Suprapubic skin (tissue), 3 donors: ENCODE measurements at regions not wholly inside any gene's neighbourhood (a gene's known extent, or its start where the extent isn't known, plus 50 kb on each side); places are given as distances from the start of the nearest gene placed in this dataset.

Source experiments
- CTCF ChIP-seq, 2 donors: fragments of 200-600 bp in 1 of 2; fragments of 450-650 bp in 1 of 2; sonication (generic) in 1 of 2; IDR thresholded peaks; one replicate each; pipeline ENCODE4 v1.5.1; 2016 to 2019; ENCODE audit warnings: antibody characterized with exemption in 2 of 2, mild to moderate bottlenecking in 1 of 2, moderate library complexity in 1 of 2
- EP300 ChIP-seq: sonication (generic); formaldehyde crosslinking; IDR thresholded peaks from one replicate; pipeline ENCODE4 v1.6.1; 2017; ENCODE audit warnings: antibody characterized with exemption

- TF ChIP-seq CTCF (IDR thresholded peaks at IDR 0.05) (no peak), EP300 (no peak)
Measured at GRCh38 chr2:88811681-88812080, 120.2 kb downstream of the RPIA start.
